H1 (cell line): ENCODE measurements at regions not wholly inside any gene's neighbourhood (a gene's known extent, or its start where the extent isn't known, plus 50 kb on each side); places are given as distances from the start of the nearest gene placed in this dataset.
A peak's percentile ranks its signal among the peaks of the same experiment; 100 is the strongest.

ENCODE experiments used
- CBX8 ChIP-seq: fragments of 300-800, 300-1000 bp; sonication (generic); IDR thresholded peaks from 2 replicates; pipeline ENCODE4 v1.7.1; 2016; ENCODE audit warnings: low read depth, low read length, borderline replicate concordance
- TF ChIP-seq, protein P1 (sequence below): fragments of 300-600 bp; sonication (generic); IDR thresholded peaks from 2 replicates; pipeline ENCODE4 v1.7.1; 2012; ENCODE audit warnings: low read length, moderate library complexity, mild to moderate bottlenecking, inconsistent platforms; ENCODE audit not compliant: insufficient replicate concordance

GRCh38 chr1:217369271-217369981, 261.5 kb downstream of the GPATCH2 start (continued):
- TF ChIP-seq, protein P1, sequence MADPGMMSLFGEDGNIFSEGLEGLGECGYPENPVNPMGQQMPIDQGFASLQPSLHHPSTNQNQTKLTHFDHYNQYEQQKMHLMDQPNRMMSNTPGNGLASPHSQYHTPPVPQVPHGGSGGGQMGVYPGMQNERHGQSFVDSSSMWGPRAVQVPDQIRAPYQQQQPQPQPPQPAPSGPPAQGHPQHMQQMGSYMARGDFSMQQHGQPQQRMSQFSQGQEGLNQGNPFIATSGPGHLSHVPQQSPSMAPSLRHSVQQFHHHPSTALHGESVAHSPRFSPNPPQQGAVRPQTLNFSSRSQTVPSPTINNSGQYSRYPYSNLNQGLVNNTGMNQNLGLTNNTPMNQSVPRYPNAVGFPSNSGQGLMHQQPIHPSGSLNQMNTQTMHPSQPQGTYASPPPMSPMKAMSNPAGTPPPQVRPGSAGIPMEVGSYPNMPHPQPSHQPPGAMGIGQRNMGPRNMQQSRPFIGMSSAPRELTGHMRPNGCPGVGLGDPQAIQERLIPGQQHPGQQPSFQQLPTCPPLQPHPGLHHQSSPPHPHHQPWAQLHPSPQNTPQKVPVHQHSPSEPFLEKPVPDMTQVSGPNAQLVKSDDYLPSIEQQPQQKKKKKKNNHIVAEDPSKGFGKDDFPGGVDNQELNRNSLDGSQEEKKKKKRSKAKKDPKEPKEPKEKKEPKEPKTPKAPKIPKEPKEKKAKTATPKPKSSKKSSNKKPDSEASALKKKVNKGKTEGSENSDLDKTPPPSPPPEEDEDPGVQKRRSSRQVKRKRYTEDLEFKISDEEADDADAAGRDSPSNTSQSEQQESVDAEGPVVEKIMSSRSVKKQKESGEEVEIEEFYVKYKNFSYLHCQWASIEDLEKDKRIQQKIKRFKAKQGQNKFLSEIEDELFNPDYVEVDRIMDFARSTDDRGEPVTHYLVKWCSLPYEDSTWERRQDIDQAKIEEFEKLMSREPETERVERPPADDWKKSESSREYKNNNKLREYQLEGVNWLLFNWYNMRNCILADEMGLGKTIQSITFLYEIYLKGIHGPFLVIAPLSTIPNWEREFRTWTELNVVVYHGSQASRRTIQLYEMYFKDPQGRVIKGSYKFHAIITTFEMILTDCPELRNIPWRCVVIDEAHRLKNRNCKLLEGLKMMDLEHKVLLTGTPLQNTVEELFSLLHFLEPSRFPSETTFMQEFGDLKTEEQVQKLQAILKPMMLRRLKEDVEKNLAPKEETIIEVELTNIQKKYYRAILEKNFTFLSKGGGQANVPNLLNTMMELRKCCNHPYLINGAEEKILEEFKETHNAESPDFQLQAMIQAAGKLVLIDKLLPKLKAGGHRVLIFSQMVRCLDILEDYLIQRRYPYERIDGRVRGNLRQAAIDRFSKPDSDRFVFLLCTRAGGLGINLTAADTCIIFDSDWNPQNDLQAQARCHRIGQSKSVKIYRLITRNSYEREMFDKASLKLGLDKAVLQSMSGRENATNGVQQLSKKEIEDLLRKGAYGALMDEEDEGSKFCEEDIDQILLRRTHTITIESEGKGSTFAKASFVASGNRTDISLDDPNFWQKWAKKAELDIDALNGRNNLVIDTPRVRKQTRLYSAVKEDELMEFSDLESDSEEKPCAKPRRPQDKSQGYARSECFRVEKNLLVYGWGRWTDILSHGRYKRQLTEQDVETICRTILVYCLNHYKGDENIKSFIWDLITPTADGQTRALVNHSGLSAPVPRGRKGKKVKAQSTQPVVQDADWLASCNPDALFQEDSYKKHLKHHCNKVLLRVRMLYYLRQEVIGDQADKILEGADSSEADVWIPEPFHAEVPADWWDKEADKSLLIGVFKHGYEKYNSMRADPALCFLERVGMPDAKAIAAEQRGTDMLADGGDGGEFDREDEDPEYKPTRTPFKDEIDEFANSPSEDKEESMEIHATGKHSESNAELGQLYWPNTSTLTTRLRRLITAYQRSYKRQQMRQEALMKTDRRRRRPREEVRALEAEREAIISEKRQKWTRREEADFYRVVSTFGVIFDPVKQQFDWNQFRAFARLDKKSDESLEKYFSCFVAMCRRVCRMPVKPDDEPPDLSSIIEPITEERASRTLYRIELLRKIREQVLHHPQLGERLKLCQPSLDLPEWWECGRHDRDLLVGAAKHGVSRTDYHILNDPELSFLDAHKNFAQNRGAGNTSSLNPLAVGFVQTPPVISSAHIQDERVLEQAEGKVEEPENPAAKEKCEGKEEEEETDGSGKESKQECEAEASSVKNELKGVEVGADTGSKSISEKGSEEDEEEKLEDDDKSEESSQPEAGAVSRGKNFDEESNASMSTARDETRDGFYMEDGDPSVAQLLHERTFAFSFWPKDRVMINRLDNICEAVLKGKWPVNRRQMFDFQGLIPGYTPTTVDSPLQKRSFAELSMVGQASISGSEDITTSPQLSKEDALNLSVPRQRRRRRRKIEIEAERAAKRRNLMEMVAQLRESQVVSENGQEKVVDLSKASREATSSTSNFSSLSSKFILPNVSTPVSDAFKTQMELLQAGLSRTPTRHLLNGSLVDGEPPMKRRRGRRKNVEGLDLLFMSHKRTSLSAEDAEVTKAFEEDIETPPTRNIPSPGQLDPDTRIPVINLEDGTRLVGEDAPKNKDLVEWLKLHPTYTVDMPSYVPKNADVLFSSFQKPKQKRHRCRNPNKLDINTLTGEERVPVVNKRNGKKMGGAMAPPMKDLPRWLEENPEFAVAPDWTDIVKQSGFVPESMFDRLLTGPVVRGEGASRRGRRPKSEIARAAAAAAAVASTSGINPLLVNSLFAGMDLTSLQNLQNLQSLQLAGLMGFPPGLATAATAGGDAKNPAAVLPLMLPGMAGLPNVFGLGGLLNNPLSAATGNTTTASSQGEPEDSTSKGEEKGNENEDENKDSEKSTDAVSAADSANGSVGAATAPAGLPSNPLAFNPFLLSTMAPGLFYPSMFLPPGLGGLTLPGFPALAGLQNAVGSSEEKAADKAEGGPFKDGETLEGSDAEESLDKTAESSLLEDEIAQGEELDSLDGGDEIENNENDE: peak; percentile 72
- TF ChIP-seq CBX8: no peak
